ENCODE measurements at regions not wholly inside any gene's neighbourhood (a gene's known extent, or its start where the extent isn't known, plus 50 kb on each side); places are given as distances from the start of the nearest gene placed in this dataset.

GRCh38 chr9:85157772-85158171 is 488.2 kb downstream of the NTRK2 start:
- no peak for DNase-seq (ENCODE audit: low read depth)
- TF ChIP-seq CTCF (IDR thresholded peaks at IDR 0.05; ENCODE audit: control insufficient read depth, extremely low read depth, insufficient read depth) = no peak

GRCh38 chr9:85156652-85157051 is 487.1 kb downstream of the NTRK2 start:
- H3K4me3 ChIP-seq (ENCODE audit: low read depth, low read length) = no peak overlapping the region
- TF ChIP-seq CTCF (IDR thresholded peaks at IDR 0.05; ENCODE audit: control insufficient read depth, extremely low read depth, insufficient read depth) = no peak
- DNase-seq (ENCODE audit: low read depth) = no peak

More at GRCh38 chr9:85157772-85158171, 488.2 kb downstream of the NTRK2 start:
- no peak overlapping the region for H3K4me3 ChIP-seq (ENCODE audit: low read depth, low read length)

- H3K4me3 ChIP-seq (ENCODE audit: low read depth, low read length) = no peak overlapping the region
- no peak for TF ChIP-seq CTCF (IDR thresholded peaks at IDR 0.05; ENCODE audit: control insufficient read depth, extremely low read depth, insufficient read depth)
These were observed 485.8 kb downstream of the NTRK2 start for GRCh38 chr9:85155352-85155751.

GRCh38 chr9:85151741-85152140 is 482.2 kb downstream of the NTRK2 start:
- no peak for TF ChIP-seq CTCF (IDR thresholded peaks at IDR 0.05; ENCODE audit: control insufficient read depth, extremely low read depth, insufficient read depth)
- H3K4me3 ChIP-seq (ENCODE audit: low read depth, low read length) = no peak overlapping the region
- DNase-seq (ENCODE audit: low read depth) = no peak

More at GRCh38 chr9:85155352-85155751, 485.8 kb downstream of the NTRK2 start:
- DNase-seq (ENCODE audit: low read depth) = no peak

GRCh38 chr9:85151162-85151561 is 481.6 kb downstream of the NTRK2 start:
- no peak for DNase-seq (ENCODE audit: low read depth)
- no peak for TF ChIP-seq CTCF (IDR thresholded peaks at IDR 0.05; ENCODE audit: control insufficient read depth, extremely low read depth, insufficient read depth)

GRCh38 chr9:85147046-85147640 is 477.6 kb downstream of the NTRK2 start:
- DNase-seq (ENCODE audit: low read depth) = peak; percentile 79
- H3K4me3 ChIP-seq (ENCODE audit: low read depth, low read length) = no peak overlapping the region
- no peak for TF ChIP-seq CTCF (IDR thresholded peaks at IDR 0.05; ENCODE audit: control insufficient read depth, extremely low read depth, insufficient read depth)

More at GRCh38 chr9:85151162-85151561, 481.6 kb downstream of the NTRK2 start:
- no peak overlapping the region for H3K4me3 ChIP-seq (ENCODE audit: low read depth, low read length)

GRCh38 chr9:85142968-85143367 is 473.4 kb downstream of the NTRK2 start:
- no peak for DNase-seq (ENCODE audit: low read depth)
- H3K4me3 ChIP-seq (ENCODE audit: low read depth, low read length) = no peak overlapping the region
- TF ChIP-seq CTCF (IDR thresholded peaks at IDR 0.05; ENCODE audit: control insufficient read depth, extremely low read depth, insufficient read depth) = peak; percentile 43; the same call in 1 of the 2 replicates

All from LNCaP clone FGC (cell line).